Erythroblast (primary cell): ENCODE measurements at regions not wholly inside any gene's neighbourhood (a gene's known extent, or its start where the extent isn't known, plus 50 kb on each side); places are given as distances from the start of the nearest gene placed in this dataset.

Experiments used
- GATA1 ChIP-seq: IDR thresholded peaks from 2 replicates; pipeline ENCODE4 v1.6.1; 2011; ENCODE audit warnings: low read depth, mild to moderate bottlenecking, control low read depth, low read length, moderate library complexity
- POLR2A ChIP-seq: IDR thresholded peaks from 2 replicates; pipeline ENCODE4 v1.6.1; 2011; ENCODE audit warnings: mild to moderate bottlenecking, low read length

DNA sequence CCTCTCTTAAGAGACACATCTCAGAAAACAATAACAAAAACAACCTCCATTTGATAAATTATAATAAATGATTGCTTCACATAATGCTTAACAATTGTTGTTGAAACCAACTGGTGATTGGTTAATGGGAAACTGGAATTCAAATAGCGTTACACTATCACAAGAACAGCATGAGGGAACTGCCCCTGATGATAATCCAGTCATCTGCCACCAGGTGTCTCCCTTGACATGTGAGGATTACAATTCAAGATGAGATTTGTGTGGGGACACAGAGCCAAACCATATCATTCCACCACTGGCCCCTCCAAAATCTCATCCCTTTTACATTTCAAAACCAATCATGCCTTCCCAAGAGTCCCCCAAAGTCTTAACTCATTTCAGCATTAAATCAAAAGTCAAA, 375.9 kb downstream of the BMPER start:
- TF ChIP-seq POLR2A (no peak), GATA1 (no peak)
